ENCODE measurements at regions not wholly inside any gene's neighbourhood (a gene's known extent, or its start where the extent isn't known, plus 50 kb on each side); places are given as distances from the start of the nearest gene placed in this dataset.

- WGBS, result 88% methylated on average over 1 of the region's 1 CpG
- no peaks in the 10 kb centered on the region for H3K9me3 ChIP-seq (ENCODE audit: control insufficient read depth, low read length)
- H3K27ac ChIP-seq (ENCODE audit: low read length), result no peak overlapping the region
- no peak for DNase-seq
- intact Hi-C loops (cut with DNase I), result no loop called here
- H3K4me1 ChIP-seq (ENCODE audit: control insufficient read depth, insufficient read depth, low read length), result no peaks in the 10 kb centered on the region
- H3K4me3 ChIP-seq (ENCODE audit: low read length), result no peak overlapping the region
- H3K27me3 ChIP-seq (ENCODE audit: control insufficient read depth, insufficient read depth), result no peaks in the 10 kb centered on the region
- ATAC-seq, result no peak
Measured at GRCh38 chr11:39294648-39295047, 2164.8 kb downstream of the LRRC4C start.

DNA sequence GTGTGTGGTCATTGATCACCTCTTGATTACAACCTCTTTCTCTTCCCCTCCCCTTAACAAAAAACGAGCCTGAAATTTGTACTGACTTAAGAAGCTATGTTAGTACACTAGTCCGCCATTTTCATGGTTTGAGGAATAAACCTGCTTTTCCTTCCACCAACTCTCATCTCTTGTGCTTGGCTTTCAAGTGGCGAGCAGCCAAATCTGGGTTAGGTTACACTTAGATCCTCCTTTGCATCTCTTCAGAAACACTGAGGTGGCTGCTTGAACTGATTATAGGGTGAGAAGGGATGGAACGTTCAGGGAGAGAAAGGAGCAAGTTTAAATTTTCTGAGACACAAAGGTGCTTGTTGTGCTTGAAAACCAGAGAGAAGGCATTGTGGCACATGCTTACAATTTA lies 2171.4 kb downstream of the LRRC4C start:
- Histone ChIP-seq H3K4me1 (ENCODE audit: control insufficient read depth, insufficient read depth, low read length) (no peaks in the 10 kb centered on the region), H3K4me3 (ENCODE audit: low read length) (no peak overlapping the region), H3K27ac (ENCODE audit: low read length) (no peak overlapping the region), H3K9me3 (ENCODE audit: control insufficient read depth, low read length) (peaks cover 2% of the 10 kb centered on the region), H3K27me3 (ENCODE audit: control insufficient read depth, insufficient read depth) (no peaks in the 10 kb centered on the region)
- DNase-seq (no peak), ATAC-seq (no peak)
- intact Hi-C loops (cut with DNase I), result no loop called here
- WGBS, result 69% methylated on average over 4 of the region's 4 CpGs

GRCh38 chr11:39268176-39268690 lies 2191.2 kb downstream of the LRRC4C start:
- Histone ChIP-seq H3K4me1 (ENCODE audit: control insufficient read depth, insufficient read depth, low read length) (no peaks in the 10 kb centered on the region), H3K27ac (ENCODE audit: low read length) (no peak overlapping the region), H3K27me3 (ENCODE audit: control insufficient read depth, insufficient read depth) (no peaks in the 10 kb centered on the region), H3K9me3 (ENCODE audit: control insufficient read depth, low read length) (no peaks in the 10 kb centered on the region), H3K4me3 (ENCODE audit: low read length) (no peak overlapping the region)
- intact Hi-C loops (cut with DNase I), result no loop called here
- ATAC-seq, result no peak
- no peak for DNase-seq
- 36% methylated on average over 3 of the region's 3 CpGs for WGBS

GRCh38 chr11:39255648-39256047 lies 2203.8 kb downstream of the LRRC4C start:
- no peaks in the 10 kb centered on the region for H3K27me3 ChIP-seq (ENCODE audit: control insufficient read depth, insufficient read depth)

GRCh38 chr11:39249566-39250365 lies 2209.7 kb downstream of the LRRC4C start:
- intact Hi-C loops (cut with DNase I), result no loop called here
- no peak for DNase-seq
- no peak for ATAC-seq
- Histone ChIP-seq H3K27me3 (ENCODE audit: control insufficient read depth, insufficient read depth) (no peaks in the 10 kb centered on the region), H3K4me3 (ENCODE audit: low read length) (no peak overlapping the region), H3K9me3 (ENCODE audit: control insufficient read depth, low read length) (no peaks in the 10 kb centered on the region), H3K4me1 (ENCODE audit: control insufficient read depth, insufficient read depth, low read length) (no peaks in the 10 kb centered on the region), H3K27ac (ENCODE audit: low read length) (no peak overlapping the region)
- 55% methylated on average over 3 of the region's 3 CpGs for WGBS

More at GRCh38 chr11:39255648-39256047, 2203.8 kb downstream of the LRRC4C start:
- intact Hi-C loops (cut with DNase I), result no loop called here
- DNase-seq (no peak), ATAC-seq (no peak)
- Histone ChIP-seq H3K9me3 (ENCODE audit: control insufficient read depth, low read length) (peaks cover 9% of the 10 kb centered on the region), H3K4me1 (ENCODE audit: control insufficient read depth, insufficient read depth, low read length) (no peaks in the 10 kb centered on the region), H3K4me3 (ENCODE audit: low read length) (no peak overlapping the region), H3K27ac (ENCODE audit: low read length) (no peak overlapping the region)
- WGBS, result 97% methylated on average over 1 of the region's 1 CpG

DNA sequence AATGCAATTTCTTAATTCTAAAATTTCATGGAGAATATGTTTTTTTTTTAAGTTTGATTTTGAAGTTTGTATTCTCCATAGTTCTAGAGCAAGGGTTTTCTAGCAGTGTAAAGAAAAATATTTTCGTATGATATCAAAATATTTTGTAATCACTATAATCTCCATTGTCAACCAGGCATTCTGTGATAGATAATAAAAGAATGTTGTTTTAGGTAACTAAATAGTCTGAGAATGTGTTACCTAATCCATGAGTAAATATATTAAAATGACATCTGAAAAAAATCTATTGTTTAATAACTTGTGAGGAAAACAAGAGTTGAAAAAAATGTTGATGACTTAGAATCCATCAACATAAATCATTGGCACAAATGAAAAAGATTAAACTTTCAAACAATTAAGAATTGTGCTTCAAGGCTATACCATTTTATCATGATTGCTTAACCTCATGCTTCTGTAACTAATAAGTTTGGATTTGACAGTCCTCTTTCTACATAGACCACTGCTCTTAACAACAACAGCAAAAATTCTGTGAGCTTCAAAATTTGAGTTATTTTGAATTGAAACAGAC lies 2211.8 kb downstream of the LRRC4C start:
- DNase-seq, result no peak
- intact Hi-C loops (cut with DNase I), result no loop called here

GRCh38 chr11:39239553-39239952 lies 2219.9 kb downstream of the LRRC4C start:
- H3K27ac ChIP-seq (ENCODE audit: low read length), result no peak overlapping the region
- 79% methylated on average over 3 of the region's 3 CpGs for WGBS
- intact Hi-C loops (cut with DNase I), result no loop called here
- H3K4me3 ChIP-seq (ENCODE audit: low read length), result no peak overlapping the region
- no peaks in the 10 kb centered on the region for H3K27me3 ChIP-seq (ENCODE audit: control insufficient read depth, insufficient read depth)
- ATAC-seq (no peak), DNase-seq (no peak)
- no peaks in the 10 kb centered on the region for H3K4me1 ChIP-seq (ENCODE audit: control insufficient read depth, insufficient read depth, low read length)
- no peaks in the 10 kb centered on the region for H3K9me3 ChIP-seq (ENCODE audit: control insufficient read depth, low read length)

More for the DNA sequence above, 2211.8 kb downstream of the LRRC4C start:
- no peaks in the 10 kb centered on the region for H3K9me3 ChIP-seq (ENCODE audit: control insufficient read depth, low read length)
- no peaks in the 10 kb centered on the region for H3K27me3 ChIP-seq (ENCODE audit: control insufficient read depth, insufficient read depth)
- H3K27ac ChIP-seq (ENCODE audit: low read length), result no peak overlapping the region
- no peak overlapping the region for H3K4me3 ChIP-seq (ENCODE audit: low read length)
- 76% methylated on average over 1 of the region's 1 CpG for WGBS
- no peaks in the 10 kb centered on the region for H3K4me1 ChIP-seq (ENCODE audit: control insufficient read depth, insufficient read depth, low read length)
- no peak for ATAC-seq

DNA sequence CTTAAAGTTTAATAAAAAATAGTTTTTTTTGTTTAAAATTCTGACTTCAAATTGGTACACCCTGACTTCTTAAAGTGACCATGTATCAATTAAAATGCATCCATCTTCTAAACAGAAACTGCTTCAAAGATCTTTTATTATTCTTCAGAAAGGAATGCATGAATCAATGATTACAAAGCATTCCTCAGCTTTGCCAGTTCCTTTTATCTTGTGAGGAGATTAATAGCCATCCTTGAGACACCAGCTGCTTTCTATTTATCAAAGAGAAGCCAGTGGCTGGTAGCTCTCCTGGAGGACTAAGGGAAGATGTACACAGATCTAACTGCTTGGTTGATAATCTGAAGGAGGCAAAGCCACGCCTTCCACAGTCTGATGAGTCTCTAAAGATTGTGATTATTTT lies 2222.5 kb downstream of the LRRC4C start:
- no peak for ATAC-seq

GRCh38 chr11:39221550-39222138 lies 2237.8 kb downstream of the LRRC4C start:
- no peak for ATAC-seq
- intact Hi-C loops (cut with DNase I), result no loop called here
- no peak for DNase-seq
- Histone ChIP-seq H3K4me1 (ENCODE audit: control insufficient read depth, insufficient read depth, low read length) (no peaks in the 10 kb centered on the region), H3K9me3 (ENCODE audit: control insufficient read depth, low read length) (no peaks in the 10 kb centered on the region), H3K4me3 (ENCODE audit: low read length) (no peak overlapping the region), H3K27ac (ENCODE audit: low read length) (no peak overlapping the region), H3K27me3 (ENCODE audit: control insufficient read depth, insufficient read depth) (no peaks in the 10 kb centered on the region)
- 76% methylated on average over 3 of the region's 3 CpGs for WGBS

More for the DNA sequence above, 2222.5 kb downstream of the LRRC4C start:
- Histone ChIP-seq H3K4me1 (ENCODE audit: control insufficient read depth, insufficient read depth, low read length) (no peaks in the 10 kb centered on the region), H3K27me3 (ENCODE audit: control insufficient read depth, insufficient read depth) (no peaks in the 10 kb centered on the region), H3K27ac (ENCODE audit: low read length) (no peak overlapping the region), H3K9me3 (ENCODE audit: control insufficient read depth, low read length) (no peaks in the 10 kb centered on the region), H3K4me3 (ENCODE audit: low read length) (no peak overlapping the region)
- intact Hi-C loops (cut with DNase I), result no loop called here
- 56% methylated on average over 1 of the region's 1 CpG for WGBS
- no peak for DNase-seq

GRCh38 chr11:39220501-39221230 lies 2238.8 kb downstream of the LRRC4C start:
- Histone ChIP-seq H3K4me1 (ENCODE audit: control insufficient read depth, insufficient read depth, low read length) (no peaks in the 10 kb centered on the region), H3K27ac (ENCODE audit: low read length) (no peak overlapping the region), H3K4me3 (ENCODE audit: low read length) (no peak overlapping the region), H3K27me3 (ENCODE audit: control insufficient read depth, insufficient read depth) (no peaks in the 10 kb centered on the region), H3K9me3 (ENCODE audit: control insufficient read depth, low read length) (no peaks in the 10 kb centered on the region)
- 83% methylated on average over 3 of the region's 3 CpGs for WGBS
- DNase-seq (no peak), ATAC-seq (no peak)
- intact Hi-C loops (cut with DNase I), result no loop called here

DNA sequence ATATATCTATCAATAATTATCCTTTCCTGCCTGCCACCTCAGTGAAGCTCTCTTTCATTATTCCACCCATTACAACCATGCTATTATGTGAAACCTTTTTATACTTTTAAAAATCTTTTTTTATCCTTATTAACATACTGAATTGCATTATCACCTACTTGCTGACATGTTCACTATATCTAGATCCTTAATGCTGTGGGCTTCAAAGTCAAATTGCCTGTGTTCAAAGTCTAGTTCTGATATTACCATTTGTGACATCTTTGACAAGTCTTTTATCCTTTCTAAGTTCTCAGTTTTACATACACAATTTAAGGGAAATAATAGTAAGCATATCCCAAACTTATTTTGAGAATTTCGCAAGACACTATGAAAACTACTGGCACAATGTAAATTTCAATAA lies 2239.4 kb downstream of the LRRC4C start:
- WGBS, result 91% methylated on average over 1 of the region's 1 CpG
- Histone ChIP-seq H3K4me1 (ENCODE audit: control insufficient read depth, insufficient read depth, low read length) (no peaks in the 10 kb centered on the region), H3K27me3 (ENCODE audit: control insufficient read depth, insufficient read depth) (no peaks in the 10 kb centered on the region)

More for the DNA sequence above, 2239.4 kb downstream of the LRRC4C start:
- Histone ChIP-seq H3K27ac (ENCODE audit: low read length) (no peak overlapping the region), H3K4me3 (ENCODE audit: low read length) (no peak overlapping the region), H3K9me3 (ENCODE audit: control insufficient read depth, low read length) (no peaks in the 10 kb centered on the region)
- no peak for DNase-seq
- no peak for ATAC-seq
- intact Hi-C loops (cut with DNase I), result no loop called here
